ENCODE measurements at regions not wholly inside any gene's neighbourhood (a gene's known extent, or its start where the extent isn't known, plus 50 kb on each side); places are given as distances from the start of the nearest gene placed in this dataset.
"Not testable (repeated sequence)": the region's sequence is repeated elsewhere in the genome, so short reads cannot be mapped to it uniquely, and the experiment has no call there.

DNA sequence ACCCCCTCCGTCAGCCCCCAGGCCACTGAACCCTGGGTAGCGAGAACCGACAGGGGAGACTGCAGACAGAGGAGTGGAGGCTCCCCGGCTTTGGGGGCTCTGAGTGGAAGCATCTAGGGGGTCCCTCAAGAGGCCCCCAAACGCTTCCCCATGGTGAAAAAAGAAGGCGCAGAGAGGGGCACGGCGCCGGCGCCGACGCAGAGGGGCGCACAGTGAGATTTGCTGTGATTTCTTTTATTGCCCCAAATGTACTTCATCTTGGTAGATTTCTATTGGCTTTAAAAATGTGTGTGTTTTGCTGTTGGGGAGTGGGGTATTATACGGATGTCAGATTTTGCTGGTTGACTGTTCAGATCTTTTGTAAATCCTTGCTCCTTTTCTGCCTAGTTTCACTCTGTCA, 392.9 kb downstream of the GOLGA6L6 start:
- DNase-seq = not testable (repeated sequence)

DNA sequence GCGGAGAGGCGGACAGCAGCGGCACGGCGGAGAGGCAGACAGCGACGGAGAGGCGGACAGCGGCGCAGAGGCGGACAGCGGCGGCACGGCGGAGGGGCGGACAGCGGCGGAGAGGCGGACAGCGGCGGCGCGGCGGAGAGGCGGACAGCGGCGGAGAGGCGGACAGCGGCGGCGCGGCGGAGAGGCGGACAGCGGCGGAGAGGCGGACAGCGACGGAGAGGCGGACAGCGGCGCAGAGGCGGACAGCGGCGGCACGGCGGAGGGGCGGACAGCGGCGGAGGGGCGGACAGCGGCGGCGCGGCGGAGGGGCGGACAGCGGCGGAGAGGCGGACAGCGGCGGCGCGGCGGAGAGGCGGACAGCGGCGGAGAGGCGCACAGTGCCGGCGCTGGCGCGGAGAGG, 393.6 kb downstream of the GOLGA6L6 start:
- DNase-seq = not testable (repeated sequence)

DNA sequence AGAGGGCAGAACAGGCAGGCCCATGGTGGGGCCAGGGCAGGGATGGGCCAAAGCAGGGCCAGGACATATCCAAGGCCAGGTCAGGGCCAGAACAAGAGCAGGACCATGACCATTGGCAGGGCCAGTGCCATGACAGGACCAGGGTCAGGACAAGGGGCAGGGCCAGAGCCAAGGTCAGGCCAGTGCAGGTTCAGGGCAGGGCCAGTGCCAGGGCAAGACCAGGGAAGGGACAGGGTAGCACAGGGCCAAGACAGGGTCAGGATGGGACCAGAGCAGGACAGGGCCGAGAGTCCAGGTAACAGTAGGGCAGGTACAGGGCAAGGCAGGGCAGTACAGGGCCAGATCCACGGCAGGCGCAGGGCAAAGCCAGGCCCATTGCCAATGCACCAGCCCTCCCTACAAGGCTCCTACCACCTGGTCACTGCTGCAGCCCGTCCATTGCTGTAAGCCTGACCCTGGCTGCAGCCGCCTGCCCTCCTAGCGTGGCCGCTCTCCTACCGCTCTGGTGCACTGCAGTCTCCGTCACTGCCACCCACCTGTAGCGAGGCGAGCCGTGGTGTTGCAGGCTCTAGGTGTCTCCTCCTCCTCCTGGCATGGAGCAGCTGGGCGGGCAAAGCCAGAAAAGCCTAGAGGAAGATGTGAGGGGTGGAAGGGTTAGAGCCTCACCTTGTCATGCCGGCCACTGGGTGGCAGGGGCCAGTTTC, 397.1 kb downstream of the GOLGA6L6 start:
- not testable (repeated sequence) for DNase-seq

DNA sequence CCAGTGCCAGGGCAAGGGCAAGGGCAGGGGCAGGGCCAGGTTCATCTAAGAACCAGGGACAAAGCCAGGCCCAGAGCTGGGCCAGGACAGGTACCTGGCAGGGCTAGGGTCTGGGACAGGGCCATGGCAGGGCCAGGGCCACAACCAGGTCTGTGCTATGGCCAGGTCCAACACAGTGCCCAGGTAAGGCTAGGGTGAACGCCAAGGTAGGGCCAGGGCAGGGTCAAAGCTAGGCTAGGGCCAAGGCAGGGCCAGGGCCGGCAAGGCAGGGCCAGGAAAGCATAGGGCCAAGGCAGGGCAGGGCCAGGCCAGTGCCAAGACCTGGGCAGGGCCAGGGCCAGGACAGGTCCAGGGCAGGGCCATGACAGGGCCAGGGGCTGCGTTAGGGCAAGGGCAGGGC, 398.7 kb downstream of the GOLGA6L6 start:
- DNase-seq = not testable (repeated sequence)

DNA sequence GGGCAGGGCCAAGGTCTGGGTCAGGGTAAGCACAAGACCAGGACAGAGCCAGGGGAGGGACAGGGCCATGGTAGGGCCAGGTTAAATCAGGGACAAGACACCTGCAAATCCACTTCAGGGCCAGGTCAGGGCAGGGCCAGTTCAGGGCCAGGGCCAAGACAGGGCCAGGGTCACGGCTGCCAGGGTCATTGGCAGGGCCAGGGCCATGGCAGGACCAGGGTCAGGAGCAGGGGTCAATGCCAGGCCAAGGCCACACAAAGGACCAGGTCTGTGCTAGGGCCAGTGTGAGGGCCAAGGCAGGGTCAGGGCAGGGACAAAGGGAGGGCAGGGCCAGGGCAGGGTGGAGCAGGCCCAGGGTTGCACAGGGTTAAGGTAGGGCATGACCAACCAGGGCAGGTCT, 399.2 kb downstream of the GOLGA6L6 start:
- not testable (repeated sequence) for DNase-seq

DNA sequence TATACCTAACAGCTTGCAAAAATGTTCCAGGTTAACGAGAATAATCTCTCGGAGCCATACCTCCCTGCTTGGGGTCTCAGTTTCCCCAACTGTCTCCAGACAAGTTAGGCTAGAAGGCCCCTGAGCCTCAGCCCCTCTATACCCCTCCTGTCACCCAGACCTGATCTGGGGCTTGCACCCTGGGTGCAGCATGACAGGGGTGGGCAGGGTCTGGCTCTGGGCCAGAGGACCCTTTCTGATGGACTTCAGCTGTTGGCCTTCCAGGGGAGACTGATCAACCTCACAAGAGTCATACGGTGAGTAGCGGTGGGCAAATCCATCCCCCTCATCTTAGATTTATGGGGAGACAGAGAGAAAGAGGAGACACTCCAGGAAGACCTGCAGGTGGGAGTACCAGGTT, 416.9 kb downstream of the GOLGA6L6 start:
- DNase-seq = not testable (repeated sequence)

DNA sequence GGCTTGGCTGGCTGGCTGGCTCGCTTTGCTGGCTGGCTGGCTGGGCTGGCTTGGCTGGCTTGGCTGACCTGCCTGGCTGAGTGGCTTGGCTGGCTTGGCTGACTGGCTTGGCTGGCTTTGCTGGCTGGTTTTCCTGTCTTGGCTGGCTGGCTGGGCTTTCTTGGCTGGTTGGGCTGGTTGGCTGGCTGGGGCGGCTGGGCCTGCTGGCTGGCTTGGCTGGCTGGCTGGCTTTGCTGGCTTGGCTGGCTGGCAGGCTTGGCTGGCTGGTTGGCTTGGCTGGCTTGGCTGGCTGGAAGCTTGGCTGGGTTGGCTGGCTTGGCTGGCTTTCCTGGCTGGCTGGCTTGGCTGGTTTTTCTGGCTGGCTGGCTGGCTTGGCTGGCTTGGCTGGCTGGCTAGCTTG, 435.6 kb downstream of the GOLGA6L6 start:
- DNase-seq = no peak

DNA sequence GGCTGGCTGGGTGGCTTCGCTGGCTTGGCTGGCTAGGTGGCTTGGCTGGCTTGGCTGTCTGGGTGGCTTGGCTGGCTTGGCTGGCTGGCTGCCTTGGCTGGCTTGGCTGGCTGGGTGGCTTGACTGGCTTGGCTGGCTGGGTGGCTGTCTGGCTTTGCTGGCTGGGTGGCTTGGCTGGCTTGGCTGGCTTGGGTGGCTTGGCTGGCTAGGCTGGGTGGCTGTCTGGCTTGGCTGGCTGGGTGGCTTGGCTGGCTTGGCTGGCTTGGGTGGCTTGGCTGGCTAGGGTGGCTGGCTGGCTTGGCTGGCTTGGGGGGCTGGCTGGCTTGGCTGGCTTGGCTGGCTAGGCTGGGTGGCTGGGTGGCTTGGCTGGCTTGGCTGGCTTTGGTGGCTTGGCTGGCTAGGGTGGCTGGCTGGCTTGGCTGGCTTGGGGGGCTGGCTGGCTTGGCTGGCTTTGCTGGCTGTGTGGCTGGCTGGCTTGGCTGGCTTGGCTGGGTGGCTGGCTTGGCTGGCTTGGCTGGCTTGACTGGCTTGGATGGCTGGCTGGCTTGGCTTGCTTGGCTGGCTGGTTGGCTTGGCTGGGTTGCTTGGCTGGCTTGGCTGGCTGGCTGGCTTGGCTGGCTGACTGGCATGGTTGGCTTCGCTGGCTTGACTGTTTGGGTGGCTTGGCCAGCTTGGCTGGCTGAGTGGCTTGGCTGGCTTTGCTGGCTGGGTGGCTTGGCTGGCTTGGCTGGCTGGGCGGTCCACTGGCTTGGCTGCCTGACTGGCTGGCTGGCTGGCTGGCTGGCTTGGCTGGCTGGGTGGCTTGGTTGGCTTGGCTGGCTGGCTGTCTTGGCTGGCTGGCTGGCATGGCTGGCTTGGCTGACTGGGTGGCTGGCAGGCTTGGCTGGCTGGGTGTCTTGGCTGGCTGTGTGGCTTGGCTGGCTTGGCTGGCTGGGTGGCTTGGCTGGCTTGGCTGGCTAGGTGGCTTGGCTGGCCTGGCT, 436.3 kb downstream of the GOLGA6L6 start:
- DNase-seq = not testable (repeated sequence)

DNA sequence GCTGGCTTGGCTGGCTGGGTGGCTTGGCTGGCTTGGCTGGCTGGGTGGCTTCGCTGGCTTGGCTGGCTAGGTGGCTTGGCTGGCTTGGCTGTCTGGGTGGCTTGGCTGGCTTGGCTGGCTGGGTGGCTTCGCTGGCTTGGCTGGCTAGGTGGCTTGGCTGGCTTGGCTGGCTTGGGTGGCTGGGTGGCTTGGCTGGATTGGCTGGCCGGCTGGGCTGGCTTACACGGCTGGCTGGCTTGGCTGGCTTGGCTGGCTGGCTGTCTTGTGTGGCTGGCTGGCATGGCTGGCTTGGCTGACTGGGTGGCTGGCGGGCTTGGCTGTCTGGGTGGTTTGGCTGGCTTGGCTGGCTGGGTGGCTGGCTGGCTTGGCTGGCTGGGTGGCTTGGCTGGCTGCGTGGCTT, 437.0 kb downstream of the GOLGA6L6 start:
- DNase-seq = not testable (repeated sequence)

DNA sequence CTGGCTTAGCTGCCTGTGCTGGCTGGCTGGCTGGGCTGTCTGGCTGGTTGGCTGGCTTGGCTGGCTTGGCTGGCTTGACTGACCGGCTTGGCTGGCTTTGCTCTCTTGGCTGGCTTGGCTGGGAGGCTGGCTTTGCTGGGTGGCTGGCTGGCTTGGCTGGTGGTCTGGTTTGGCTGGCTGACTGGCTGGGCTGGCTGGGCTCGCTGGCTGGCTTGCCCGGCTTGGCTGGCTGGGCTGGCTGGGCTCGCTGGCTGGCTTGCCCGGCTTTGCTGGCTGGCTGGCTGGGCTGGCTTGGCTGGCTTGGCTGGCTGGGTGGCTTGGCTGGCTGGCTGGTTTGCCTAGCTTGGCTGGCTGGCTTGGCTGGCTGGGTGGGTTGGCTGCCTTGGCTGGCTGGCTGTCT, 438.7 kb downstream of the GOLGA6L6 start:
- DNase-seq = peak; percentile 33

DNA sequence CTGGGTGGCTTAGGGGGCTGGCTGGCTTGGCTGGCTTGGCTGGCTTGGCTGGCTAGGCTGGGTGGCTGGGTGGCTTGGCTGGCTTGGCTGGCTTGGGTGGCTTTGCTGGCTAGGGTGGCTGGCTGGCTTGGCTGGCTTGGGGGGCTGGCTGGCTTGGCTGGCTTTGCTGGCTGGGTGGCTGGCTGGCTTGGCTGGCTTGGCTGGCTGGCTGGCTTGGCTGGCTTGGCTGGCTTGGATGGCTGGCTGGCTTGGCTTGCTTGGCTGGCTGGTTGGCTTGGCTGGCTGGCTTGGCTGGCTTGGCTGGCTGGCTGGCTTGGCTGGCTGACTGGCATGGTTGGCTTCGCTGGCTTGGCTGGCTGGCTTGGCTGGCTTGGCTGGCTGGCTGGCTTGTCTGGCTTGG, 439.4 kb downstream of the GOLGA6L6 start:
- DNase-seq = not testable (repeated sequence)

DNA sequence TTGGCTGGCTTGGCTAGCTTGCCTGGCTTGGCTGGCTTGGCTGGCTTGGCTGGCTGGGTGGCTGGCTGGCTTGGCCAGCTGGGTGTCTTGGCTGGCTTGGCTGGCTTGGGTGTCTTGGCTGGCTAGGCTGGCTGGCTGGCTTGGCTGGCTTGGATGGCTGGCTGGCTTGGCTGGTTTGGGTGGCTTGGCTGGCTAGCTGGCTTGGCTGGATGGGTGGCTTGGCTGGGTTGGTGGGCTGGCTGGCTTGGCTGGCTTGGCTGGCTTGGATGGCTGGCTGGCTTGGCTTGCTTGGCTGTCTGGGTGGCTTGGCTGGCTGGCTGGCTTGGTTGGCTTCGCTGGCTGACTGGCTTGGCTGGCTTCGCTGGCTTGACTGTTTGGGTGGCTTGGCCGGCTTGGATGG, 440.3 kb downstream of the GOLGA6L6 start:
- not testable (repeated sequence) for DNase-seq

DNA sequence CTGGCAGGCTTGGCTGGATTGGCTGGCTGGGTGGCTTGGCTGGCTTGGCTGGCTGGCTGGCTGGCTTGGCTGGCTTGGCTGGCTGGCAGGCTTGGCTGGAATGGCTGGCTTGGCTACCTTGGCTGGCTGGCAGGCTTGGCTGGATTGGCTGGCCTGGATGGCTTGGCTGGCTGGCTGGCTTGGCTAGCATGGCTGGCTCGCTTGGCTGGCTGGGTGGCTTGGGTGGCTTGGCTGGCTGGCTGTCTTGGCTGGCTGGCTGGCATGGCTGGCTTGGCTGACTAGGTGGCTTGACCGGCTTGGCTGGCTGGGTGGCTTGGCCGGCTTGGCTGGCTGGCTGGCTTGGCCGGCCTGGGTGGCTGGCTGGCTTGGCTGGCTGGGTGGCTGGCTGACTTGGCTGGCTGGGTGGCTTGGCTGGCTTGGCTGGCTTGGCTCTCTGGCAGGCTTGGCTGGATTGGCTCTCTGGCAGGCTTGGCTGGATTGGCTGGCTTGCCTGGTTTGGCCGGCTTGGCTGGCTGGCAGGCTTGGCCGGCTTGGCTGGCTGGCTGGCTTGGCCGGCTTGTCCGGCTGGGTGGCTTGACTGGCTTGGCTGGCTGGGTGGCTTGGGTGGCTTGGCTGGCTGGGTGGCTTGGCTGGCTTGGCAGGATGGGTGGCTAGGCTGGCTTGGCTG, 440.9 kb downstream of the GOLGA6L6 start:
- not testable (repeated sequence) for DNase-seq

DNA sequence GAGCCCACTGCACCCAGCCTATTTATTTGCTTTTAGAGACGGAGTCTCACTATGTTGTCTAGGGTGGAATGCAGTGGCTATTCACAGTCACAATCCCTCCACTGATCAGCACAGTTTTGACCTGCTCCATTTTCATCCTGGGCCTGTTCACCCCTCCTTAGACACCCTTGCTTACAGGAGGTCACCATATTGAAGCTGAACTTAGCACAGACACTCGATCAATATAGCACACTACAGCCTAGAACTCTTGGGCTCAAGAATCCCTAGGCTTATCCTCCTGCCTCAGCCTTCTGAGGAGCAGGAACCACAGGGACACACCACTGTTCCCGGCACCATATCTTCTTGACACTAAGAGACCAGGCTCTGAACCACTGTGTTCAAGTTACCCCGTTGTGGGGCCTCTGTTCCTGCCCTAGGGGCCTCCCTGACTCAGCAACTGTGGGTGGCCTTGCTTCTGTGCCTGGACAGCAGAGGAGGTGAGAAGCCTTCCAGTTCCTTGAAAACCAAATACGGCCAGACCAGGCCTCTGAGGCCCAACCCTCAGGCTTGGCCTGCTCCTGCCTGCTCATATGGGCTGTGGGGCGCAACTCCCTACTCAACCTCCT, 445.8 kb downstream of the GOLGA6L6 start:
- DNase-seq = not testable (repeated sequence)

DNA sequence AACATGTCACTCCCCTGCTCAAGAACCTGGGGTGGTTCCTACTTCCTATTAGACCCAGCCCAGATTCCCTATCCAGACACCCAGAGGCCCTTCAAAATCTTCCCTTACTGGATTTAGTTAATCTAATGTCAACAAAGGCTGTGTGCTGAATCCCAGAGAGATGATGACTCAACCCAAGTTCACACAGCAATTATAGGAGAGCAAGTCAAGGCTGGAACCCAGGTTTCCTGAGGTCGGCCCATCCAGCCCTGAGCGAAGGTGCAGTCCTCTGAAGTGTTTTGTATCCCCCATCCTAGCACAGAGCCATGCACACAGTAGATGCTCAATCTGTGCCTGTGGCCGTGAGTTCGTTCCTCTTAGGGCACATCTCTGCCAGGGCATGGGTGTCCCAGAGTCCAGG, 452.1 kb downstream of the GOLGA6L6 start:
- DNase-seq = not testable (repeated sequence)

DNA sequence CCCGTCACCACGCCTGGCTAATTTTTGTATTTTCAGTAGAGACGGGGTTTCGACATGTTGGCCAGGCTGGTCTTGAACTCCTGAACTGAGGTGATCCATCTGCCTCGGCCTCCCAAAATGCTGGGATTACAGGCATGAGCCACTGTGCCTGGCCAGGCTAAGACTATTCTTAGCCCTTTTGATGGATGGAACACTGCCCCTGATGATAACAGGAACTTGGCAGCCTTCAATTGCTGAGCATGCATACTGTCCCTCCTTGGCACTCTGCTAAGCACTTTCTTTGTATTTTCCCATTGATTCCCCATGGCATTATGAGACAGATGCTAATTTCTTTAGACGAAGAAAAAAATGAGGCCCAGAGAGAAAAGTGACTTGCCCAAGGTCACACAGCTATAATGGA, 457.6 kb downstream of the GOLGA6L6 start:
- not testable (repeated sequence) for DNase-seq

DNA sequence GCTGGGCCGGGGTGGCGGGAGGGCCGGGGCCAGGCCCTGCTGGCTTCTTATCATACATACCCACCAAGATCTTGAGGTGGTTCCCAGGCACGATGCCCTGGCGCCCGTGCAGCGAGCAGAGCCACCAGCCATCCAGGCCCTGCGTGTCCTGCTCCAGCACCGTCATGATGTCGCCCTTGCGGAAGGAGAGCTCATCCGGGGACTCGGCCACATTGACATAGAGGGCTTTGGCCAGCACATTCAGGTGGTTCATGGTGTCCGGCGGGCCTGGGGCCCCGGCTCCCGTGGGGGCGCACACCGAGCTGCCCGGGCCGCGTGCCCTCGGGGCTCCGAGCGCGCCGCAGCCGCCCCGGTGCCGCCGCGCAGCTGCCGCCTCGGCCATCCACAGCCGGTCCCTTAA, 467.5 kb downstream of the GOLGA6L6 start:
- not testable (repeated sequence) for DNase-seq

DNA sequence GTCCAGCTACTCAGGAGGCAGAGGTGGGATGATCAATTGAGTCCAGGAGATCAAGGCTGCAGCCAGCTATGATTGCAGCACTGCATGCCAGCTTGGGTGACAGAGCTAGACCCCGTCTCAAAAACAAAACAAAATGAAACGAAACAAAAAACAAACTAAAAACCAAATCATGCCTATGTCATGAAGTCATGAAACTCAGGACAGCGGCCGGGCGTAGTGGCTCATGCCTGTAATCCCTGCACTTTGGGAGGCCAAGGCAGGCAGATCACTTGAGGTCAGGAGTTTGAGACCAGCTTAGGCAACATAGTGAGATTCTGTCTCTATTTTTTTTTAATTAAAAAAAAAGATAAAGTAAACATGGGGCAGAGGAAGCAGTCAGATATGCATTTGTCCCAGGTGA, 472.6 kb downstream of the GOLGA6L6 start:
- DNase-seq = not testable (repeated sequence)

DNA sequence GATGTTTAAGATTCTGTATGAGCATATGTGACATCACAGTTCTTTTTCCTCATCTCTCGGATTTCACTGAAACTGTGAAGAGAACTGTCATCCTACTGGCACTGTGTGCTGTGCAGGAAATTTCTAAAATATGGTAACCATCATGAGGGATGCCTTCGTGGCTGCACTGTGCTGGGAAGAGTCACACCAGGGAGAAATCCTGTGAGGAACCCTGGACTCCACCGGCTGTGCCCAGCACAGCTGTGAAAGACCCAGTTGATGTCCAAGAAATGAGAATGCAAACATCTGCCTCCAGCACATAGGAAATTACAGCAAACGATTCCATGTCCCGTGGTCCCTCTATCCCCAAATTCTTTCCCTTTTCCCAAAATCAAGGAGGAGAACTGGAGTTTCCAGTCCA, 475.4 kb downstream of the GOLGA6L6 start:
- not testable (repeated sequence) for DNase-seq

DNA sequence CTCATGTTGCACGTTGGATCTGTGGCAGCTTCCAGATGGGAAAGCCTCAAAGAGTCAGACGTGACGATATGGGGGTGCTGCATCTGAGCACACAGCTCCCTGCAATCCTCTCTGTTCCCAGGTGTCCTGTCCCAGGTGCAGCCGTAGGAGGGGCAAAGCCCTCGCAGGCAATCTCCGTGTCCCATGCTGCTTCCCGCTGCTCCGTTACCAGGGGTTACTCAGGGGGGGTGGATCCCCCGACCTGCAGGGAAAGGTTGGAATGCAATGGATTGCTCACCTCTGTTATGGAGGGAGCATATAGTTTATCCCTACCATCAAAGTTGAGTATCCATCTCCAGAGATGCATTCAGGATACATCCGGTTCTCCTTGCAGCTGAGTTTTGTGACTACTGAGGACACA, 476.1 kb downstream of the GOLGA6L6 start:
- DNase-seq = not testable (repeated sequence)

DNA sequence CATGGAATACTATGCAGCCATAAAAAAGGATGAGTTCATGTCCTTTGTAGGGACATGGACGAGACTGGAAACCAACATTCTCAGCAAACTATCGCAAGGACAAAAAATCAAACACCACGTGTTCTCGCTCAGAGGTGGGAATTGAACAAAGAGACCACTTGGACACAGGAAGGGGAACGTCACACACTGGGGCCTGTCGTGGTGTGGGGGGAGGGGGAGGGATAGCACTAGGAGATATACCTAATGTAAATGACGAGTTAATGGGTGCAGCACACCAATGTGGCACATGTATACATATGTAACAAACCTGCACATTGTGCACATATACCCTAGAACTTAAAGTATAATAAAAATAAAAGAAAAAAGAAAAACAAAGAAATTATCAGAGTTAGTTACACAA, 478.4 kb downstream of the GOLGA6L6 start:
- not testable (repeated sequence) for DNase-seq

DNA sequence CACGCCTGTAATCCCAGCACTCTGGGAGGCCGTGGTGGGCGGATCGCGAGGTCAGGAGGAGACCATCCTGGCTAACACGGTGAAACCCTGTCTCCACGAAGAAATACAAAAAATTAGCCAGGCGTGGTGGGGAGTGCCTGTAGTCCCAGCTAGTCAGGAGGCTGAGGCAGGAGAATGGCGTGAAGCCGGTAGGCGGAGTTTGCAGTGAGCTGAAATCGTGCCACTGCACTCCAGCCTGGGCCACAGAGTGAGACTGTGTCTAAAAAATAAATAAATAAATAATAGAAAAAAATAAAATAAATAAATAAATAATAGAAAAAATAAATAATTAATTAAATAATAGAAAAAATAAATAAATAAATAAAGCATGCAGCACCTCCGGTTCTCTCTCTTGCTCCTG, 480.8 kb downstream of the GOLGA6L6 start:
- DNase-seq = not testable (repeated sequence)

DNA sequence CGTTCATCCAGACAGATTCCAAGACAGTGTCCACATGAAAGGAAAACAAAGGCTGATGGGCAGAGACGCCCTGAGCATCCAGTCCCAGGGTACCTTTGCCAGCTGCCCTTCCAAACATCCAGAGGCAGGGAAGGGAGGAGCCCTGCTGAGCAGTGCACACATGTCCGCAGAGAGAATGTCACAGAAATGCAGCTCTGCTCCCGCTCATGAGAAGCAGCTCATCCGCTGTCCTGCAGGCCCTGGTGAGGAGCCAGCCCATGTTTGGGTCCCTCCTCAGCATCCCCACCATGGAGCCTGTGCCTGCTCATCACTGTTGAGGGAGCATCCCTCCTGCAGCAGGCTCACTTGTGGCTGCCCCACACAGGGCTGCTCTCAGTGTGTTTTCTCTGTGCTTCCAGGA, 484.7 kb downstream of the GOLGA6L6 start:
- not testable (repeated sequence) for DNase-seq
